T-helper 2 cell treated with Interferon-gamma antibody and Interleukin-4, amounts not matched to agents 100 ng/mL and 5 ng/mL, for 36 hours (primary cell): ENCODE measurements at regions not wholly inside any gene's neighbourhood (a gene's known extent, or its start where the extent isn't known, plus 50 kb on each side); places are given as distances from the start of the nearest gene placed in this dataset.
"Not testable (repeated sequence)": the region's sequence is repeated elsewhere in the genome, so short reads cannot be mapped to it uniquely, and the experiment has no call there.

ENCODE experiments used
- intact Hi-C: fragments of 100-400 bp; cut with micrococcal nuclease; formaldehyde crosslinking; loops from one replicate; pipeline ENCODE4 v1.15.1; 2023

DNA sequence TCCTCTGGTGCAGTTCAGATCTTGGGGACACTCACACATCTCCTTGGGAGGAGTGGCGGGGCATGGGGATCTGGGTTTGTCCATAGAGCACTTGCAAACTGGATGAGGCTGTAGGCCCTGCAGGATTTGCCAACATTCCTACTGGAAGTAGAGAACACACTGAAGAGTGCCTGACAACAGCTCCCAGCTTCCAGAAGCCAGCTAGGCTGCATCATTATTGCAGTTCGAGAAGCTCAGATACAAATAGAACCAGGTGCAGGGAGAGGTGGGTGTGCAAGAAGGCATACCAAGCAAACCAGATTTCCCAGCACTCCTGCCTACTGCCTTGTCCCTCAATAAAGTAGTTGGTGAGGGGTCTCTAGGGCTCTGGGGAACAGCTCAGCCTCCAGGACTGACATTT is 52.5 kb downstream of the RHOB start:
- intact Hi-C loops, result no loop called here

DNA sequence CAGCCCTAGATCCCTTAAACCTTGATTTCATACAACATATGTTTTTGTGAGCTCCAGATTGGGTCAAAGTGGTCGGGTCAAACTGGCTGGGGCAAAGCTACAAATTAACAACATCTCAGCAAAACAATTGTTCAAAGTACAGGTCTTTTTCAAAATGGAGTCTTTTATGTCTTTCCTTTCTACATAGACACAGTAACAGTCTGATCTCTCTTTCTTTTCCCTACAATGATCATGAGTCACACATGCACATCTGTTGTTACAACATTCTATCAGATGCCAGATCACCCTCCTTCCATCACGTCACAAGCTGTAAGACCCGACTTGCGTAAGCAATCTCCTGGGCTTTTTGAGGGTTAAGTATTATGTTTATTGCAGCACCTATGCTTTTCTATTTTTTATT is 55.1 kb downstream of the RHOB start:
- intact Hi-C loops, result no loop called here

GRCh38 chr2:20502496-20502895 is 55.6 kb downstream of the RHOB start:
- intact Hi-C loops, result not testable (repeated sequence)

DNA sequence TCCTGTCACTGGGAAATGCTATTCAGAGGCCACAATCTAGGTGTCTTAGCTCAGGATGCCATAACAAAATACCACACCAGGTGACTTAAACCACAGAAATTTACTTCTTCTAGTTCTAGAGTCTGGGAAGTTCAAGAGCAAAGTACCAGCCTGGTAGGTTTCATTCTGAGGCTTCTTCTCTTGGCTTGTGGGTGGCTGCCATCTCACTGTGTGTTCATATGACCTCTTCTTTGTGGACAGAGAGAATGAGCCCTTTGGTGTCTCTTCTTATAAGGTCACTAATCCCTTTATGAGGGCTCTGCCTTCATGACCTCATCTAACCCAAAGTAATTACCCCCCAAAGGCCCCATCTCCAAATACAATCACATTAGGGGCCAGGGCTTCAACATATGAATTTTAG is 57.3 kb downstream of the RHOB start:
- intact Hi-C loops, result no loop called here

- intact Hi-C loops, result no loop called here
Measured at GRCh38 chr2:20506201-20506685, 59.4 kb downstream of the RHOB start.

DNA sequence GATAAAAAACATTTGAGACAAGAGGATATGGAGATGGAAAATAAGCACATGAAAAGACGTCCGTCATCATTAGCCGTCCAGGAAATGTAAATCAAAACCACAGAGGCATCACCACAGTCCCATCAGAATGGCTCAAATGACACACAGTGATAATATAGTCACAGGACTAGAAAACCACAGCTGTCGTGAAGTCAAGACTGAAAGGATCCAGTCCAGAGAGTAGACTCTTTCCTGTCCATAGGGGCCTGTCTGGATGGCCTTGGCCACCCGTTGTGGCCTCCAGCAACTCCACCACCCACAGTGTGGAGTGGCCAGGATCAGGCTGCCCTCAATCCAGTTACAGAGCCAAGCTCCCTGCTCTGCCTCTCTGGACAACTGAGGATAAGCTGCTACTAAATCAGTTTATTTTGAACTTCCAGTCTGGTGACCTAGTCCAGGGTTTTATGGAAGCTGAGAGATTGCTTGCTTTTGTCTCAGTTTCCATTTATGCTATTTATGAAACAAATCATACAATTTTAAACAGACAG is 60.4 kb downstream of the RHOB start:
- intact Hi-C loops, result no loop called here

GRCh38 chr2:20507711-20508110 is 60.8 kb downstream of the RHOB start:
- intact Hi-C loops, result no loop called here

DNA sequence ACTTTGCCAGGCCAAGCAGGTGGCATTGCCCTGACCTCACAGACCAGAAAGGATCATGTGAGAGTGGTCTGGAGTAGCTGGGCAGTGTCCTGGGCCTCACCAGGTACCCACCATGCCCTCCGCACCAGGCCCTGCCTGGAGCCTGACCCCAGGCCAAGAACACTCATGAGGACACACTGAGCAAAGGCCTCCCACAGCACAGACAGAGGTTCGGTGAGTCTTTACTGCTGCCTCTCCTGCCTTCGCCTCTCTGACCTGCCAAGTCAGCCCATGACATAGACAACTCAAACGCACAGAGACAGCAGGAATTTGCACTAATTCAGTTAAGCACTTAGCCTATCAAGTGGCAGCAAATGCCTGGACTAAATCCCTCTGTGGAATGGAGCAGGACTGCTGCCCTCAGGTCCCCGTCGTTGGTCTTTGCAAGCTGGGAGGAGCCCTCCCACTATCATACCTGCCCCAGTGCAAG is 62.5 kb downstream of the RHOB start:
- intact Hi-C loops, result no loop called here

- intact Hi-C loops, result no loop called here
Measured at GRCh38 chr2:20509770-20510490, 63.1 kb downstream of the RHOB start.

- intact Hi-C loops, result no loop called here
Measured at GRCh38 chr2:20511130-20511529, 64.3 kb downstream of the RHOB start.

GRCh38 chr2:20512061-20512605 is 65.3 kb downstream of the RHOB start:
- intact Hi-C loops, result no loop called here

DNA sequence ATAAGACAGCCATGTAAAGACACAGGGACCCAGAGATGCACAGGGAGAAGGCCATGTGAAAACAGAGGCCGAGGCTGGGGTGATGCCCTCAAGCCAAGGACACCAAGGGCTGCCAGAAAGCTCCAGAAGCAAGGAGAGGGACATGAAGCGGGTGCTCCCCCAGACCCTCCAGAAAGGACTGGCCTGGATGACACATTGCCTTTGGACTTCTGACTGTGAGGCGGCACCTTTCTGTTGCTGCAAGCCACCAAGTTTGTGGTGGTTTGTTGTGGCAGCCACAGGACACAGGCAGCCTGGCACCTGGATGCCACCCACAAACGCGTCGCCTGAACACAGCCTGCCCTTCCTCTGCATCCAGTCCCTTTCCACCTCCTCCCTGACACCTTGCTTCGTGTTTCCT is 67.1 kb downstream of the RHOB start:
- intact Hi-C loops, result no loop called here

DNA sequence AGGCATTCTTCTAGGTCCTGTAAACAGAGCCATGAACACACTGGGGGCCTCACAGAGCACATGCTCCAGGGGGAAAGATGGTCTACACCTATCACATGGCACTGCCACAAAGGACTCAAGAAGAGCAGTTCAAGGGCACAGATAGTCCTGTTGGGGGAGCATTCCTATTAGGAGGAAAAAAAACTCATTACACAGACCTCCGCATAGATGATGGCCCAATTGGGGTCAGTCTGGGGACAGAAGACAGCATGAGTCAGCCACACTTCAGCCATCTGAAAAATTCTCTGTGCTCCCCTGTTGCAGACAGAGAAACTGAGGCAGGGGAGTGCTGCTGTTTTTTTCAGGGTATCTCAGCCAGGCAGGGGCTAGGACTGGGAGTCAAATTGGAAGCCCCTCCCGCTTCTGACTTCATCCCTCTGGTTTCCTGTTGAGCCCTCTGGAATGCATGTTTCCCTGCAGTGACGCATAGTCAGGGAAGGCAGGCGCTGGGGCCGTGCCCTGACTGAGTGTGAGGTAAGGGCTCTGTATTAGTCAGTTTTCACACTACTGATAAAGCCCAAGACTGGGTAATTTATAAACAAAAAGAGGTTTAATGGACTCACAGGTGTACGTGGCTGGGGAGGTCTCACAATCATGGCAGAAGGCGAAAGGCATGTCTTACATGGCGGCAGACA is 67.9 kb downstream of the RHOB start:
- intact Hi-C loops, result no loop called here

- intact Hi-C loops, result no loop called here
Measured at GRCh38 chr2:20515290-20516220, 68.7 kb downstream of the RHOB start.

DNA sequence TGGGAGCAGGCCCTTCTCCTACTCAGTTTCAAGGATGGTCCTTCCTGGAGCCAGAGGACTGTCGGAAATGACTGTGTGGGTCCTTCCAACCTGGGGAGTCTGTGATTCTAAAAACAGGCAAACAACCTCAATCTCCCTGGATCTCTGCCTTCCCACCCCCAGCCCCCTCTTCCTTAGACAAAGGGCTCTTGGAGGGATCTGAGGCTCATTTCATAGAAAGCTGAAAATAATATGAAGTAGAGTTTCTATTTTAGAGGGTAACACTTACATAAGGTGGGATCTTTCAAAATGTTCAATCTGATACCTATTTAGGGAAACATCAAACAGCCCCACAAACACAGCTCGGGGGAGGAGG is 69.4 kb downstream of the RHOB start:
- intact Hi-C loops, result no loop called here

DNA sequence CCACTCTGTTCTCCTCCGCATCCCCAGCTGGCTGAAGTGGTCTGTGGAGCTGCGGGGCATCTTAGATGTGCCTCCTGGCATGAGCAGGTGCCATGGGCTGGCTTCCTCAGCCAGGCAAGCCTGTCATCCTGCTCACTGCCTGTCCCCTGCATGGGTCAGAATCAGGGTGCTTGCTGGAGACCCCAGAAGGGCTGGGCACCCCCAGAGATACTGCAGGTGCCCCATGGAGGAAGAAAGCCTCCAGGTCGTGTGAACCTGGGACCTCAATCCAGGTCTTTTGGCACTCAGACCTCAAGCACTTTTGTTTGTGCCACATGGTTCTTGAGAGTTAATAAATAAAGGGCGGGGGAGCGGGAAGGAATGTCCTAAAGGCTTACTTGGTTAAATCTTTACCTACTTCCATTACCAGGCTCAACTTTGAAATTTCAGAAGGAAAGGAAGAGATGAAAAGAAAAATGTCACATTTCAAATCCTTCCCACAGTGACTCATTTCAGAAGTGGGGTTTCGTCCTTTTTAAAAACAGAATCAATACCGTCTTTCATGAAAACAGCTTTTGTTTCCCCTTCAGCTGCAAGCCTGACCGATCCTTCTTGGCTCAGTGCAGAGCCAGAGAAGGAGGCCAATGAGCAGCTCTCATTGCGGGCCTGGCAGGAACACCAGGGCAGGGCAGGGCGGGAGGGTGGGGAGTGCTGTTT is 69.9 kb downstream of the RHOB start:
- intact Hi-C loops, result no loop called here

DNA sequence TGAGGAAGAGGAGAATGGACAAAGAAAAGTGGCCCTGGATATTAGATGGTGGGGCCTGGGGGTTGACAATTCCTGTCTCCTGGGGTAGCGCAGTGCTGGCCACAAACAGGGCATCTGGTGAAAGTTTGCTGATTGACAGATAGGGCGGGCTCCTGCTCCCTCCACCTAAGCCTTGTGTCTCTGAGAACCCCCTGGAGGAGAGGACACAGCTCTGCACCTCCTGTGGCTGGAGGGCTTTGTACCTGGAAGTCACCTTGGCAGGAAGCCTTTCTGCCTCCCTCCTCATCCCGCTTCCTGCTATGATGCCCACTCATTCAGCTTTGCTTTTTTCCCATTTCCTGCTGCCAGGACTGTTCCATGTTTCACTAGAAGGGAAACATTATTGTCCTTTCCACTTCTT is 72.4 kb downstream of the RHOB start:
- intact Hi-C loops, result no loop called here

GRCh38 chr2:20520128-20520527 is 73.3 kb downstream of the RHOB start:
- intact Hi-C loops, result no loop called here

DNA sequence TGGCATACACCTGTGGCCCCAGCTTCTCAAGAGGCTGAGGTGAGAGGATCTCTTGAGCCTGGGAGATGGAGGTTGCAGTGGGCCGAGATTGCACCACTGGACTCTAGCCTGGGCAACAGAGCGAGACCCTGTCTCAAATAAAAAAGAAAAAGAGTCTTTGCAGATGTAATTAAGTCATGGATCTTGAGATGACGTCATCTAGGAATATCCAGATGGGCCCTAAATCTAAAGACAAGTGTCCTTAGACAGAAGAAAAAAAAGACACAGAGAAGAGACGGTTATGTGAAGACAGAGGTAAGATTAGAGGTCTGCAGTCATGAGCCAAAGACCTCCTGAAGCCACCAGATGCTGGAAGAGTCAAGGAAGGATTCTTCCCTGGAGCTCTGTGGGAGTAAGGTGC is 74.3 kb downstream of the RHOB start:
- intact Hi-C loops, result no loop called here

DNA sequence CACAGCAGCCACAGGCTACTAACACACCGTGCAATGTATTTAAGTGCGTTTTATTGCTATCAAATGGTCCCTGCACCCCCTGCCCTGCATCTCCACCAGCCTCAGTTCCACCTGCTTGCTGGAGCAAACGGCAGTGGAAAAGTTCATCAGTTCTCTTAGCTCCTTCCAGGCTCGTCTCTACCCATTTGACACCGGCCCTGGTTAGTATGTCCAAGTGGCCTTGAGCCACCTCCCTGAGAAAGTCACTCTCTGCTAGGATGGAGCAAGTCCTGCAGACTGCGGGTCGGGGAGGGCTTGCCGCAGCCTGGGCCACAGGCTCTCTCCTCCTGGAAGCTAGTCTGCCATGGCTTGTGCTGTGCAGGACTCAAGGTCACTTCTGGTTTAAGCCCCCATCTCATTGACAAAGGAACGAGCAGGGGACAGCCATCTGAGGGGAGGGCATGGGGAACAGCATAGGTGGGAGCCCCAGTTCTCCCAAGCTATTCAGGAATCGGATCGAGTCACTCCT is 74.9 kb downstream of the RHOB start:
- intact Hi-C loops, result no loop called here
